ENCODE measurements at regions not wholly inside any gene's neighbourhood (a gene's known extent, or its start where the extent isn't known, plus 50 kb on each side); places are given as distances from the start of the nearest gene placed in this dataset.

- Histone ChIP-seq H3K4me1 (peaks cover 0 to 12% (median 0%) of the 10 kb centered on the region in 3 donors), H3K27me3 (peaks cover 0 to 8% (median 0%) of the 10 kb centered on the region in 4 donors), H3K36me3 (no peaks in the 10 kb centered on the region), H3K27ac (no peak overlapping the region), H3K9me3 (no peaks in the 10 kb centered on the region), H3K4me3 (no peak overlapping the region)
- DNase-seq: no peak
- TF ChIP-seq CTCF (IDR thresholded peaks at IDR 0.05): no peak
- no peak for TF ChIP-seq POLR2A (IDR thresholded peaks at IDR 0.05)
- WGBS, 2 donors: 76 to 80% methylated on average over 2 of the region's 2 CpGs
- intact Hi-C loops (cut with DNase I): no loop called here
These were observed 106.5 kb upstream of the ANK3 start for GRCh38 chr10:60496181-60496580.

GRCh38 chr10:60495338-60496055 lies 105.8 kb upstream of the ANK3 start:
- Histone ChIP-seq H3K4me1 (peaks cover 0 to 12% (median 0%) of the 10 kb centered on the region in 3 donors), H3K27me3 (peaks cover 0 to 8% (median 0%) of the 10 kb centered on the region in 4 donors), H3K9me3 (no peaks in the 10 kb centered on the region), H3K27ac (no peak overlapping the region), H3K36me3 (no peaks in the 10 kb centered on the region), H3K4me3 (no peak overlapping the region)
- TF ChIP-seq POLR2A (IDR thresholded peaks at IDR 0.05): no peak
- TF ChIP-seq CTCF (IDR thresholded peaks at IDR 0.05): no peak
- intact Hi-C loops (cut with DNase I): no loop called here
- DNase-seq: no peak
- WGBS, 2 donors: 47 to 50% methylated on average over 1 of the region's 1 CpG

GRCh38 chr10:60494774-60495173 lies 105.1 kb upstream of the ANK3 start:
- Histone ChIP-seq H3K36me3 (no peaks in the 10 kb centered on the region), H3K4me3 (no peak overlapping the region), H3K27me3 (peaks cover 0 to 8% (median 0%) of the 10 kb centered on the region in 4 donors), H3K4me1 (peaks cover 0 to 18% (median 0%) of the 10 kb centered on the region in 3 donors), H3K27ac (no peak overlapping the region), H3K9me3 (no peaks in the 10 kb centered on the region)
- intact Hi-C loops (cut with DNase I): no loop called here
- 55 to 56% methylated on average over 2 of the region's 2 CpGs for WGBS, 2 donors
- TF ChIP-seq CTCF (IDR thresholded peaks at IDR 0.05) (no peak), POLR2A (IDR thresholded peaks at IDR 0.05) (no peak)
- DNase-seq: no peak

- peaks cover 0 to 26% (median 0%) of the 10 kb centered on the region in 3 donors for H3K4me1 ChIP-seq
- no peaks in the 10 kb centered on the region for H3K36me3 ChIP-seq
- no peak overlapping the region for H3K4me3 ChIP-seq
- H3K9me3 ChIP-seq: no peaks in the 10 kb centered on the region
- peaks cover 0 to 8% (median 0%) of the 10 kb centered on the region in 4 donors for H3K27me3 ChIP-seq
- WGBS, 2 donors: 66 to 67% methylated on average over 2 of the region's 2 CpGs
- no peak for DNase-seq
- TF ChIP-seq CTCF (IDR thresholded peaks at IDR 0.05) (no peak), POLR2A (IDR thresholded peaks at IDR 0.05) (no peak)
- intact Hi-C loops (cut with DNase I): no loop called here
- H3K27ac ChIP-seq: no peak overlapping the region
These were observed 101.5 kb upstream of the ANK3 start for GRCh38 chr10:60491162-60491561.

GRCh38 chr10:60490013-60490412 lies 100.3 kb upstream of the ANK3 start:
- intact Hi-C loops (cut with DNase I): no loop called here
- DNase-seq: no peak
- no peak overlapping the region for H3K27ac ChIP-seq
- peaks cover 0 to 21% (median 0%) of the 10 kb centered on the region in 3 donors for H3K4me1 ChIP-seq
- H3K9me3 ChIP-seq: no peaks in the 10 kb centered on the region
- no peak overlapping the region for H3K4me3 ChIP-seq
- TF ChIP-seq POLR2A (IDR thresholded peaks at IDR 0.05) (no peak), CTCF (IDR thresholded peaks at IDR 0.05) (no peak)
- no peaks in the 10 kb centered on the region for H3K36me3 ChIP-seq
- WGBS, 2 donors: 51 to 56% methylated on average over 3 of the region's 3 CpGs
- H3K27me3 ChIP-seq: peaks cover 0 to 8% (median 0%) of the 10 kb centered on the region in 4 donors

Data from esophagus squamous epithelium (tissue), 5 donors.